ENCODE measurements at regions not wholly inside any gene's neighbourhood (a gene's known extent, or its start where the extent isn't known, plus 50 kb on each side); places are given as distances from the start of the nearest gene placed in this dataset.
"Not testable (repeated sequence)": the region's sequence is repeated elsewhere in the genome, so short reads cannot be mapped to it uniquely, and the experiment has no call there.

- Histone ChIP-seq H3K4me2 (ENCODE audit: low read length) (no peak overlapping the region), H3K36me3 (ENCODE audit: insufficient read depth, low read length) (no peaks in the 10 kb centered on the region), H3K27me3 (ENCODE audit: control insufficient read depth, insufficient read depth, low read length) (no peaks in the 10 kb centered on the region), H3K4me1 (ENCODE audit: control insufficient read depth, insufficient read depth, low read length) (peaks cover 29% of the 10 kb centered on the region), H3K9ac (ENCODE audit: low read depth, low read length) (no peak overlapping the region), H3K9me3 (replicated peaks; ENCODE audit: low read length) (no peaks in the 10 kb centered on the region), H3K4me3 (ENCODE audit: low read length) (no peak overlapping the region)
These were observed 75.6 kb upstream of the ID2 start for GRCh38 chr2:8606226-8606625.

- Histone ChIP-seq H3K36me3 (ENCODE audit: insufficient read depth, low read length) (no peaks in the 10 kb centered on the region), H3K4me3 (ENCODE audit: low read length) (no peak overlapping the region), H3K9ac (ENCODE audit: low read depth, low read length) (no peak overlapping the region), H3K4me2 (ENCODE audit: low read length) (peak overlapping the region; percentile 22), H3K9me3 (replicated peaks; ENCODE audit: low read length) (no peaks in the 10 kb centered on the region), H3K27me3 (ENCODE audit: control insufficient read depth, insufficient read depth, low read length) (no peaks in the 10 kb centered on the region), H3K4me1 (ENCODE audit: control insufficient read depth, insufficient read depth, low read length) (peaks cover 29% of the 10 kb centered on the region)
These were observed 75.0 kb upstream of the ID2 start for GRCh38 chr2:8606649-8607550.

- Histone ChIP-seq H3K36me3 (ENCODE audit: insufficient read depth, low read length) (no peaks in the 10 kb centered on the region), H3K9ac (ENCODE audit: low read depth, low read length) (no peak overlapping the region), H3K4me2 (ENCODE audit: low read length) (peak overlapping the region; percentile 22), H3K4me1 (ENCODE audit: control insufficient read depth, insufficient read depth, low read length) (peaks cover 29% of the 10 kb centered on the region), H3K4me3 (ENCODE audit: low read length) (no peak overlapping the region), H3K27me3 (ENCODE audit: control insufficient read depth, insufficient read depth, low read length) (no peaks in the 10 kb centered on the region), H3K9me3 (replicated peaks; ENCODE audit: low read length) (no peaks in the 10 kb centered on the region)
These were observed 74.2 kb upstream of the ID2 start for GRCh38 chr2:8607606-8608005.

- Histone ChIP-seq H3K27me3 (ENCODE audit: control insufficient read depth, insufficient read depth, low read length) (peaks cover under 1% of the 10 kb centered on the region), H3K4me2 (ENCODE audit: low read length) (no peak overlapping the region), H3K36me3 (ENCODE audit: insufficient read depth, low read length) (no peaks in the 10 kb centered on the region)
These were observed 73.4 kb upstream of the ID2 start for GRCh38 chr2:8608411-8608954.

GRCh38 chr2:8609357-8609811 is 72.5 kb upstream of the ID2 start:
- peaks cover 8% of the 10 kb centered on the region for H3K27me3 ChIP-seq (ENCODE audit: control insufficient read depth, insufficient read depth, low read length)
- peaks cover 29% of the 10 kb centered on the region for H3K4me1 ChIP-seq (ENCODE audit: control insufficient read depth, insufficient read depth, low read length)
- H3K9me3 ChIP-seq (replicated peaks; ENCODE audit: low read length) = no peaks in the 10 kb centered on the region
- no peak overlapping the region for H3K4me2 ChIP-seq (ENCODE audit: low read length)
- no peak overlapping the region for H3K9ac ChIP-seq (ENCODE audit: low read depth, low read length)
- no peaks in the 10 kb centered on the region for H3K36me3 ChIP-seq (ENCODE audit: insufficient read depth, low read length)
- no peak overlapping the region for H3K4me3 ChIP-seq (ENCODE audit: low read length)

More at GRCh38 chr2:8608411-8608954, 73.4 kb upstream of the ID2 start:
- no peak overlapping the region for H3K4me3 ChIP-seq (ENCODE audit: low read length)
- peaks cover 29% of the 10 kb centered on the region for H3K4me1 ChIP-seq (ENCODE audit: control insufficient read depth, insufficient read depth, low read length)
- H3K9ac ChIP-seq (ENCODE audit: low read depth, low read length) = no peak overlapping the region
- no peaks in the 10 kb centered on the region for H3K9me3 ChIP-seq (replicated peaks; ENCODE audit: low read length)

- not testable (repeated sequence) for H3K4me2 ChIP-seq (ENCODE audit: low read length); H3K9me3 ChIP-seq (replicated peaks; ENCODE audit: low read length); H3K9ac ChIP-seq (ENCODE audit: low read depth, low read length); H3K4me3 ChIP-seq (ENCODE audit: low read length); H3K36me3 ChIP-seq (ENCODE audit: insufficient read depth, low read length)
- H3K27me3 ChIP-seq (ENCODE audit: control insufficient read depth, insufficient read depth, low read length) = peaks cover 22% of the 10 kb centered on the region
- peaks cover 24% of the 10 kb centered on the region for H3K4me1 ChIP-seq (ENCODE audit: control insufficient read depth, insufficient read depth, low read length)
These were observed 71.1 kb upstream of the ID2 start for GRCh38 chr2:8610775-8611174.

- H3K9ac ChIP-seq (ENCODE audit: low read depth, low read length) = no peak overlapping the region
- H3K4me2 ChIP-seq (ENCODE audit: low read length) = no peak overlapping the region
- peaks cover 22% of the 10 kb centered on the region for H3K27me3 ChIP-seq (ENCODE audit: control insufficient read depth, insufficient read depth, low read length)
- H3K4me1 ChIP-seq (ENCODE audit: control insufficient read depth, insufficient read depth, low read length) = peaks cover 19% of the 10 kb centered on the region
- H3K9me3 ChIP-seq (replicated peaks; ENCODE audit: low read length) = no peaks in the 10 kb centered on the region
- H3K4me3 ChIP-seq (ENCODE audit: low read length) = no peak overlapping the region
- no peaks in the 10 kb centered on the region for H3K36me3 ChIP-seq (ENCODE audit: insufficient read depth, low read length)
These were observed 70.6 kb upstream of the ID2 start for GRCh38 chr2:8611246-8611645.

GRCh38 chr2:8611700-8612099 is 70.2 kb upstream of the ID2 start:
- H3K4me1 ChIP-seq (ENCODE audit: control insufficient read depth, insufficient read depth, low read length) = peaks cover 15% of the 10 kb centered on the region
- no peak overlapping the region for H3K9ac ChIP-seq (ENCODE audit: low read depth, low read length)
- H3K36me3 ChIP-seq (ENCODE audit: insufficient read depth, low read length) = no peaks in the 10 kb centered on the region
- no peaks in the 10 kb centered on the region for H3K9me3 ChIP-seq (replicated peaks; ENCODE audit: low read length)
- peaks cover 24% of the 10 kb centered on the region for H3K27me3 ChIP-seq (ENCODE audit: control insufficient read depth, insufficient read depth, low read length)
- no peak overlapping the region for H3K4me2 ChIP-seq (ENCODE audit: low read length)
- H3K4me3 ChIP-seq (ENCODE audit: low read length) = no peak overlapping the region

- Histone ChIP-seq H3K27me3 (ENCODE audit: control insufficient read depth, insufficient read depth, low read length) (peaks cover 27% of the 10 kb centered on the region), H3K9ac (ENCODE audit: low read depth, low read length) (no peak overlapping the region), H3K4me3 (ENCODE audit: low read length) (no peak overlapping the region), H3K4me1 (ENCODE audit: control insufficient read depth, insufficient read depth, low read length) (peaks cover 7% of the 10 kb centered on the region), H3K36me3 (ENCODE audit: insufficient read depth, low read length) (no peaks in the 10 kb centered on the region), H3K9me3 (replicated peaks; ENCODE audit: low read length) (no peaks in the 10 kb centered on the region), H3K4me2 (ENCODE audit: low read length) (no peak overlapping the region)
These were observed 69.1 kb upstream of the ID2 start for GRCh38 chr2:8612734-8613179.

- not testable (repeated sequence) for H3K9ac ChIP-seq (ENCODE audit: low read depth, low read length); H3K9me3 ChIP-seq (replicated peaks; ENCODE audit: low read length); H3K4me3 ChIP-seq (ENCODE audit: low read length); H3K4me1 ChIP-seq (ENCODE audit: control insufficient read depth, insufficient read depth, low read length); H3K36me3 ChIP-seq (ENCODE audit: insufficient read depth, low read length); H3K4me2 ChIP-seq (ENCODE audit: low read length)
- H3K27me3 ChIP-seq (ENCODE audit: control insufficient read depth, insufficient read depth, low read length) = peaks cover 27% of the 10 kb centered on the region
These were observed 68.5 kb upstream of the ID2 start for GRCh38 chr2:8613207-8613999.

GRCh38 chr2:8614646-8615045 is 67.2 kb upstream of the ID2 start:
- Histone ChIP-seq H3K36me3 (ENCODE audit: insufficient read depth, low read length) (no peaks in the 10 kb centered on the region), H3K4me1 (ENCODE audit: control insufficient read depth, insufficient read depth, low read length) (no peaks in the 10 kb centered on the region), H3K27me3 (ENCODE audit: control insufficient read depth, insufficient read depth, low read length) (peaks cover 31% of the 10 kb centered on the region), H3K9me3 (replicated peaks; ENCODE audit: low read length) (no peaks in the 10 kb centered on the region), H3K4me2 (ENCODE audit: low read length) (no peak overlapping the region), H3K4me3 (ENCODE audit: low read length) (no peak overlapping the region), H3K9ac (ENCODE audit: low read depth, low read length) (no peak overlapping the region)

Measured in skeletal muscle satellite cell (primary cell).